B cell (primary cell): ENCODE measurements at regions not wholly inside any gene's neighbourhood (a gene's known extent, or its start where the extent isn't known, plus 50 kb on each side); places are given as distances from the start of the nearest gene placed in this dataset.
"Not testable (repeated sequence)": the region's sequence is repeated elsewhere in the genome, so short reads cannot be mapped to it uniquely, and the experiment has no call there.

Experiments
- ATAC-seq: fragments of 200-7000 bp; cut with Tn5 transposase; one replicate; pipeline ENCODE4 v1.10.0; 2021; ENCODE audit warnings: low read depth, mild to moderate bottlenecking, moderate number of reproducible peaks, moderate library complexity
- CTCF ChIA-PET: fragments of 350-600 bp; sonication (Branson Sonifier 250); formaldehyde crosslinking; loops from one replicate; lab custom pipeline; 2021; ENCODE audit warnings: antibody characterized with exemption, inconsistent platforms; lab: Charles Lee
- POLR2A ChIA-PET: fragments of 350-600 bp; sonication (Branson Sonifier 250); formaldehyde crosslinking; loops from one replicate; lab custom pipeline; 2021; ENCODE audit warnings: antibody characterized with exemption; lab: Charles Lee
- DNase-seq: peaks from one replicate; pipeline ENCODE4 v3.0.0; 2013
- H2AFZ ChIP-seq: 2 replicates; pipeline ENCODE4 v1.6.1; 2012; ENCODE audit warnings: mild to moderate bottlenecking, low read depth, low read length; ENCODE audit not compliant: insufficient read depth, poor library complexity, severe bottlenecking
- H3K27ac ChIP-seq, 2 donors: 1 replicate in 1 of 2; 2 replicates in 1 of 2; pipeline ENCODE4 v1.5.1; 2012 to 2013; ENCODE audit warnings: low read length in 2 of 2, mild to moderate bottlenecking in 2 of 2, moderate library complexity in 1 of 2
- H3K27me3 ChIP-seq, 4 experiments: fragments of 200-600 bp in 1 of 4; sonication (generic) in 1 of 4; replicated peaks in 1 of 4; 1 replicate in 2 of 4; 2 replicates in 2 of 4; pipeline versions ENCODE4 v1.6.1 to v1.7.0; 2013 to 2016; ENCODE audit warnings: low read length in 3 of 4, mild to moderate bottlenecking in 2 of 4, mixed read lengths in 1 of 4, moderate library complexity in 1 of 4; ENCODE audit not compliant: insufficient read depth in 4 of 4, control insufficient read depth in 3 of 4; ENCODE audit errors: control extremely low read depth in 1 of 4
- H3K36me3 ChIP-seq, 2 experiments: replicated peaks in 1 of 2; 1 replicate in 1 of 2; 2 replicates in 1 of 2; pipeline versions ENCODE4 v1.6.1 to v1.7.1; 2013; ENCODE audit warnings: low read length in 1 of 2; ENCODE audit not compliant: insufficient read depth in 2 of 2, control insufficient read depth in 1 of 2; ENCODE audit errors: control extremely low read depth in 1 of 2, extremely low read depth in 1 of 2
- H3K4me1 ChIP-seq, 2 donors: fragments of 200-600 bp in 1 of 2; sonication (generic) in 1 of 2; 1 replicate in 1 of 2; 2 replicates in 1 of 2; pipeline versions ENCODE4 v1.5.1 to v1.6.1; 2013 to 2017; ENCODE audit warnings: low read length in 2 of 2; ENCODE audit not compliant: control insufficient read depth in 2 of 2, insufficient read depth in 2 of 2
- H3K4me2 ChIP-seq: replicated peaks from 2 replicates; pipeline ENCODE3; 2012; ENCODE audit warnings: mild to moderate bottlenecking, low read depth, low read length; ENCODE audit not compliant: poor library complexity, severe bottlenecking
- H3K4me3 ChIP-seq, 5 experiments: fragments of 200-600 bp in 1 of 5; sonication (generic) in 1 of 5; 1 replicate in 3 of 5; 2 replicates in 2 of 5; pipeline versions ENCODE4 v1.5.1 to v1.7.0; 2011 to 2016; ENCODE audit warnings: low read length in 4 of 5, mild to moderate bottlenecking in 4 of 5, low read depth in 2 of 5, control low read depth in 1 of 5, moderate library complexity in 1 of 5; ENCODE audit not compliant: insufficient read depth in 1 of 5; ENCODE audit errors: control extremely low read depth in 1 of 5, extremely low read depth in 1 of 5
- H3K79me2 ChIP-seq: fragments of 200-600 bp; sonication (generic); one replicate; pipeline ENCODE4 v1.6.0; 2016; ENCODE audit warnings: low read length; ENCODE audit not compliant: control insufficient read depth, insufficient read depth
- H3K9ac ChIP-seq: fragments of 200-600 bp; sonication (generic); 2 replicates; pipeline ENCODE4 v1.6.1; 2017; ENCODE audit warnings: mild to moderate bottlenecking, low read length, moderate library complexity
- H3K9me3 ChIP-seq, 3 donors: one replicate each; pipeline versions ENCODE4 v1.6.1 to v1.7.1; 2013; ENCODE audit warnings: low read length in 2 of 3; ENCODE audit not compliant: control insufficient read depth in 2 of 3, insufficient read depth in 1 of 3; ENCODE audit errors: control extremely low read depth in 1 of 3
- H4K20me1 ChIP-seq: 2 replicates; pipeline ENCODE4 v1.6.0; 2012; ENCODE audit warnings: mild to moderate bottlenecking, low read length; ENCODE audit not compliant: insufficient read depth, control insufficient read depth, poor library complexity, severe bottlenecking
- H3K27ac Mint-ChIP-seq: one replicate; pipeline ENCODE4 v1.8.0; 2021; ENCODE audit warnings: mixed read lengths
- H3K27me3 Mint-ChIP-seq: one replicate; pipeline ENCODE4 v1.8.0; 2021; ENCODE audit warnings: mixed read lengths
- H3K4me1 Mint-ChIP-seq: one replicate; pipeline ENCODE4 v1.8.0; 2021; ENCODE audit warnings: mixed read lengths
- H3K4me3 Mint-ChIP-seq: one replicate; pipeline ENCODE4 v1.8.0; 2021; ENCODE audit warnings: mixed read lengths
- H3K9me3 Mint-ChIP-seq: one replicate; pipeline ENCODE4 v1.8.0; 2022; ENCODE audit warnings: mixed read lengths; ENCODE audit not compliant: insufficient read depth
- CTCF ChIP-seq: fragments of 200-600 bp; IDR thresholded peaks from one replicate; pipeline ENCODE4 v1.8.0; 2022; ENCODE audit warnings: antibody characterized with exemption, mild to moderate bottlenecking
- EZH2 ChIP-seq: IDR thresholded peaks from 2 replicates; pipeline ENCODE4 v1.6.1; 2012; ENCODE audit warnings: borderline replicate concordance, low read depth, mild to moderate bottlenecking, moderate library complexity, low read length; ENCODE audit not compliant: insufficient read depth, poor library complexity, severe bottlenecking
- WGBS: methylation state at CpG from one replicate; pipeline ENCODE4 v1.1.5; 2013; ENCODE audit warnings: missing lambda C conversion rate; ENCODE audit not compliant: insufficient coverage; 5-methylcytosine and 5-hydroxymethylcytosine counted together
- intact Hi-C: fragments of 100-400 bp; cut with micrococcal nuclease; formaldehyde crosslinking; loops from one replicate; pipeline ENCODE4 v1.10.0; 2022

GRCh38 chr2:90221300-90221651 is 1529.8 kb downstream of the RPIA start:
- H3K4me2 ChIP-seq: peak overlapping the region; percentile 37
- no peaks in the 10 kb centered on the region for H3K27me3 ChIP-seq
- H3K4me3 Mint-ChIP-seq: peak overlapping the region; percentile 82
- WGBS: no CpG with 5 or more reads among the region's 1 CpG
- H3K27ac ChIP-seq: no peak overlapping the region
- H2AFZ ChIP-seq: no peak overlapping the region
- CTCF ChIA-PET: no interaction called here
- H3K9ac ChIP-seq: peak overlapping the region; percentile 35
- no peaks in the 10 kb centered on the region for H3K27me3 Mint-ChIP-seq
- no peak for ATAC-seq
- TF ChIP-seq EZH2 (no peak), CTCF (no peak)
- peaks cover 35% of the 10 kb centered on the region for H3K4me1 Mint-ChIP-seq
- no peaks in the 10 kb centered on the region for H3K36me3 ChIP-seq
- no peaks in the 10 kb centered on the region for H3K9me3 Mint-ChIP-seq
- H3K4me3 ChIP-seq: peak overlapping the region in 2 of 5 experiments; percentile 8 to 24
- intact Hi-C loops: no loop called here
- H3K4me1 ChIP-seq: peaks cover 0 to 19% of the 10 kb centered on the region in 2 donors
- POLR2A ChIA-PET: no interaction called here
- no peaks in the 10 kb centered on the region for H3K79me2 ChIP-seq
- peaks cover 0 to 3% (median 0%) of the 10 kb centered on the region in 3 donors for H3K9me3 ChIP-seq
- peak overlapping the region; percentile 74 for H3K27ac Mint-ChIP-seq
- no peaks in the 10 kb centered on the region for H4K20me1 ChIP-seq
- no peak for DNase-seq

GRCh38 chr2:90224767-90225166 is 1533.3 kb downstream of the RPIA start:
- peaks cover 18% of the 10 kb centered on the region for H3K4me1 Mint-ChIP-seq
- H3K36me3 ChIP-seq, DNase-seq, H3K4me3 ChIP-seq, H3K27me3 Mint-ChIP-seq, H3K27ac Mint-ChIP-seq, H4K20me1 ChIP-seq, H3K9me3 ChIP-seq, H3K27ac ChIP-seq, CTCF ChIA-PET, H3K4me3 Mint-ChIP-seq, intact Hi-C loops, H3K9ac ChIP-seq, H2AFZ ChIP-seq, H3K27me3 ChIP-seq, H3K4me2 ChIP-seq, H3K79me2 ChIP-seq, ATAC-seq, POLR2A ChIA-PET, H3K9me3 Mint-ChIP-seq: not testable (repeated sequence)
- H3K4me1 ChIP-seq: peaks cover 0 to 13% of the 10 kb centered on the region in 2 donors
